ENCODE measurements at regions not wholly inside any gene's neighbourhood (a gene's known extent, or its start where the extent isn't known, plus 50 kb on each side); places are given as distances from the start of the nearest gene placed in this dataset.

DNA sequence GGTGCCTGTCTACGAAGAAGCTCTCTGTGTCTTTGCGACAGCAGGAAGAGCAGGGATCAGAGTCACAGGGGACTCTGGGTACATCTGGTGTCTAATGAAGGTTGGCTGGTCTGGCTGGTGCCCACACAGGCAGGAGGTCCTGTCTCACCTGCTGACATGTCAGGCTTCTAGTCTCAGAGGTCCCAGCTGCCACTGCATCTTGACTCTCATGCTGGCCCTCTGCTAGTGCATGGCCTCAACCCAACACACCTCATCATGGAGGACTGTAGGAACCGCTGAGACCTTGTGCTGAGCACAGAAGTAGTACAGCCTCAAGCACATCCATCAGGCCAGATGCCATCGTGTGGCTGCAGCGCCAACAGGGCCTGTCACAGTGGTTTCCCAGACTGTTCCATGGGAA is 206.1 kb upstream of the NR2F2 start:
- Histone ChIP-seq H3K4me1 (no peaks in the 10 kb centered on the region), H3K27ac (no peak overlapping the region), H3K36me3 (no peaks in the 10 kb centered on the region), H3K4me3 (no peak overlapping the region), H3K9me3 (no peaks in the 10 kb centered on the region), H3K27me3 (no peaks in the 10 kb centered on the region)
- TF ChIP-seq, protein P1, sequence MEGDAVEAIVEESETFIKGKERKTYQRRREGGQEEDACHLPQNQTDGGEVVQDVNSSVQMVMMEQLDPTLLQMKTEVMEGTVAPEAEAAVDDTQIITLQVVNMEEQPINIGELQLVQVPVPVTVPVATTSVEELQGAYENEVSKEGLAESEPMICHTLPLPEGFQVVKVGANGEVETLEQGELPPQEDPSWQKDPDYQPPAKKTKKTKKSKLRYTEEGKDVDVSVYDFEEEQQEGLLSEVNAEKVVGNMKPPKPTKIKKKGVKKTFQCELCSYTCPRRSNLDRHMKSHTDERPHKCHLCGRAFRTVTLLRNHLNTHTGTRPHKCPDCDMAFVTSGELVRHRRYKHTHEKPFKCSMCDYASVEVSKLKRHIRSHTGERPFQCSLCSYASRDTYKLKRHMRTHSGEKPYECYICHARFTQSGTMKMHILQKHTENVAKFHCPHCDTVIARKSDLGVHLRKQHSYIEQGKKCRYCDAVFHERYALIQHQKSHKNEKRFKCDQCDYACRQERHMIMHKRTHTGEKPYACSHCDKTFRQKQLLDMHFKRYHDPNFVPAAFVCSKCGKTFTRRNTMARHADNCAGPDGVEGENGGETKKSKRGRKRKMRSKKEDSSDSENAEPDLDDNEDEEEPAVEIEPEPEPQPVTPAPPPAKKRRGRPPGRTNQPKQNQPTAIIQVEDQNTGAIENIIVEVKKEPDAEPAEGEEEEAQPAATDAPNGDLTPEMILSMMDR (IDR thresholded peaks at IDR 0.05): no peak
- DNase-seq: no peak
- no peak for ATAC-seq
- intact Hi-C loops (cut with DNase I): no loop called here

DNA sequence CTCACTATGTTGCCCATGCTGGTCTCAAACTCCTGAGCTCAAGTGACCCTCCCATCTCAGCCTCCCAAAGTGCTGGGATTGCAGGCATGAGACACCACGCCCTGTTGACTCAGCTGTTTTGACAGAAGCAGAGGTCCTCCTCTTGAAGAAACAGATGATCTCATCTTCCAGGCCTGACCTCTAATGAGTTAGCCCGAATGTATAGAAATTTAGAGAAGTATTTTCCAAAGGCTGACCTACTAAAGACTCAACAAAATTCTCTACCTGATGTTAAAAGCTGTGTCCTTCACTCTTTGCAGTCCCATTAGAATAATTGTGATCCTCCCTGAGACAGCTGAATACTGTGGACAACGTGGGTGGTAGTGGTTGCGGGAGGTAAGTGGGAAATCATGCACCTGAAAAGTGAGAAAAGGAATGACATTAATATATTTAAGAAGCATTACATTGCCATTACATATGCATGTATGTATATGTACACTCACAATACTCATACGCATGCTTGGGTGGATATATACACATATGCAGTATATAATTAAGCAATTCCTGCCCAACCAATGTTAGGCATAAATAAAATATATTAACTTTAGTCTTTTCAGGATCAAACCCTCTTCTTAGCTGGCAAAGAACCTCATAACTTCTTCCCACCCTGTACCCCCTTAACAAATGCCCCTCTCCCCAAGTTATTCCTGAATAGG is 204.6 kb upstream of the NR2F2 start:
- H3K27ac ChIP-seq: no peak overlapping the region
- DNase-seq: no peak
- H3K27me3 ChIP-seq: no peaks in the 10 kb centered on the region
- ATAC-seq: no peak
- H3K9me3 ChIP-seq: no peaks in the 10 kb centered on the region
- TF ChIP-seq, protein P1 (IDR thresholded peaks at IDR 0.05): no peak
- intact Hi-C loops (cut with DNase I): no loop called here
- no peak overlapping the region for H3K4me3 ChIP-seq
- H3K4me1 ChIP-seq: no peaks in the 10 kb centered on the region
- no peaks in the 10 kb centered on the region for H3K36me3 ChIP-seq

GRCh38 chr15:96126859-96127258 is 203.6 kb upstream of the NR2F2 start:
- H3K36me3 ChIP-seq: no peaks in the 10 kb centered on the region
- no peak overlapping the region for H3K27ac ChIP-seq
- TF ChIP-seq, protein P1 (IDR thresholded peaks at IDR 0.05): no peak
- DNase-seq (no peak), ATAC-seq (no peak)
- no peaks in the 10 kb centered on the region for H3K9me3 ChIP-seq
- intact Hi-C loops (cut with DNase I): no loop called here
- no peaks in the 10 kb centered on the region for H3K4me1 ChIP-seq
- H3K27me3 ChIP-seq: no peaks in the 10 kb centered on the region
- no peak overlapping the region for H3K4me3 ChIP-seq

DNA sequence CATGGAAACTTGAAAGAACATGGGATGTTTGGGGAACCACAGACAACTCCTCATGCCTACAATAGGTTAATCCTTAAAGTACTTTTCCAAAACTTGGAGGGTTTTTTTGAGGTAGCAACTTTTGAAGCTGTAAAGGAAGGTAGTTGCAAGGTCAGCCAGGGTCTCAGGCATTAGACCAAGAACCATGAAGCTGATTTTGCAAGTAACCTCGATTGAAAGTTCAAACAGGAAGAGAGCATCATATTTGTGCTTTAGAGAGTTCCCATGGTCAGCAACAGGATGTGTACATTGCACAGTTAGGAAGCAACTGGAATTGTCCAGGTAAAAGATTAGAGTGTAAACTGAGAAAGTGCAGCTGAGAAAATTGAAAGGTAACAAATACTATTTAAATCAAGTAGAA is 199.8 kb upstream of the NR2F2 start:
- H3K27ac ChIP-seq: no peak overlapping the region
- ATAC-seq (no peak), DNase-seq (no peak)
- intact Hi-C loops (cut with DNase I): no loop called here
- H3K4me1 ChIP-seq: no peaks in the 10 kb centered on the region
- no peaks in the 10 kb centered on the region for H3K9me3 ChIP-seq
- H3K36me3 ChIP-seq: no peaks in the 10 kb centered on the region
- TF ChIP-seq, protein P1 (IDR thresholded peaks at IDR 0.05): no peak
- no peaks in the 10 kb centered on the region for H3K27me3 ChIP-seq
- H3K4me3 ChIP-seq: no peak overlapping the region

GRCh38 chr15:96132126-96132525 is 198.4 kb upstream of the NR2F2 start:
- Histone ChIP-seq H3K9me3 (no peaks in the 10 kb centered on the region), H3K4me1 (no peaks in the 10 kb centered on the region), H3K36me3 (no peaks in the 10 kb centered on the region), H3K27ac (no peak overlapping the region), H3K27me3 (no peaks in the 10 kb centered on the region), H3K4me3 (no peak overlapping the region)
- DNase-seq (no peak), ATAC-seq (no peak)
- intact Hi-C loops (cut with DNase I): no loop called here
- TF ChIP-seq, protein P1 (IDR thresholded peaks at IDR 0.05): no peak
